Natural killer cell (primary cell): ENCODE measurements at regions not wholly inside any gene's neighbourhood (a gene's known extent, or its start where the extent isn't known, plus 50 kb on each side); places are given as distances from the start of the nearest gene placed in this dataset.

Experiments
- ATAC-seq, 3 donors: fragments of 150-1000 bp in 2 of 3; fragments of 200-7000 bp in 1 of 3; cut with Tn5 transposase; 1 replicate in 1 of 3; 2 replicates in 2 of 3; pipeline ENCODE4 v1.10.0; 2021; ENCODE audit warnings: mild to moderate bottlenecking in 2 of 3, moderate library complexity in 2 of 3
- DNase-seq, 2 donors: peaks; one replicate each; pipeline versions ENCODE4 v3.0.0 to v3.0.0-alpha.2; 2013 to 2021; ENCODE audit warnings: mixed read lengths in 1 of 2
- H3K27ac ChIP-seq: one replicate; pipeline ENCODE4 v1.5.1; 2013; ENCODE audit warnings: mild to moderate bottlenecking, low read length
- H3K27me3 ChIP-seq: one replicate; pipeline ENCODE4 v1.6.1; 2013; ENCODE audit warnings: low read length; ENCODE audit not compliant: control insufficient read depth, insufficient read depth
- H3K36me3 ChIP-seq: one replicate; pipeline ENCODE4 v1.6.1; 2013; ENCODE audit warnings: low read length; ENCODE audit not compliant: control insufficient read depth, insufficient read depth
- H3K4me1 ChIP-seq: one replicate; pipeline ENCODE4 v1.6.1; 2013; ENCODE audit warnings: low read length; ENCODE audit not compliant: control insufficient read depth, insufficient read depth
- H3K4me3 ChIP-seq: one replicate; pipeline ENCODE4 v1.5.1; 2013; ENCODE audit warnings: low read length
- H3K9me3 ChIP-seq: one replicate; pipeline ENCODE4 v1.6.1; 2013; ENCODE audit warnings: low read length; ENCODE audit not compliant: control insufficient read depth, insufficient read depth
- H3K27ac Mint-ChIP-seq, 2 donors: one replicate each; pipeline ENCODE4 v1.8.0; 2022; ENCODE audit warnings: mild to moderate bottlenecking in 2 of 2, mixed read lengths in 2 of 2, moderate library complexity in 1 of 2
- H3K27me3 Mint-ChIP-seq, 2 donors: one replicate each; pipeline ENCODE4 v1.8.0; 2022; ENCODE audit warnings: low read depth in 2 of 2, mixed read lengths in 2 of 2
- H3K36me3 Mint-ChIP-seq: one replicate; pipeline ENCODE4 v1.8.0; 2022; ENCODE audit warnings: mixed read lengths
- H3K4me1 Mint-ChIP-seq, 2 donors: one replicate each; pipeline ENCODE4 v1.8.0; 2022; ENCODE audit warnings: mixed read lengths in 2 of 2
- H3K4me3 Mint-ChIP-seq: one replicate; pipeline ENCODE4 v1.8.0; 2022; ENCODE audit warnings: mild to moderate bottlenecking, moderate library complexity, mixed read lengths
- H3K9me3 Mint-ChIP-seq, 2 donors: one replicate each; pipeline ENCODE4 v1.8.0; 2022; ENCODE audit warnings: mixed read lengths in 2 of 2
- WGBS: methylation state at CpG from one replicate; pipeline ENCODE4 v1.1.7; 2013; ENCODE audit warnings: missing lambda C conversion rate; ENCODE audit not compliant: insufficient coverage; 5-methylcytosine and 5-hydroxymethylcytosine counted together
- intact Hi-C: fragments of 100-400 bp; cut with micrococcal nuclease; formaldehyde crosslinking; loops from one replicate; pipeline ENCODE4 v1.14.2; 2022
- TF ChIP-seq, protein P1 (sequence below): fragments of 200-600 bp; IDR thresholded peaks from one replicate; pipeline ENCODE4 v1.8.0; 2022; ENCODE audit warnings: antibody characterized with exemption

DNA sequence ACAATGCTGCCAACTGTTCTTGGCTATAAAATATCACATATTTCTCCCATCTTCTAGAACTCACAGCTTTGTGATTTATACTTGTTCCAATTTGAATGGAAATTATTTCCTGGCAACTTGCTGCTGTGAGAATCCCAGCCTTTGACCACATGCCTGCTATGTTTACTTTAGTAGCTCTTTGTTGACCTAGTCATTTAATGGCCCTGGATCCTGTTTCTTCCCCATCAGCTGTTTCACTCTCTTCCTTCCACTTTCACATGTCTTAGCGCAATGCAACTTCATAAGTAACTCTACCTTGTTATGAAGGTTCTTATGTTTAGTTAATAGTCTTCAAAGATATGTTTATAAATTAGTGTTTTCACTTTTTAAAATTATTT is 1973.6 kb upstream of the AGA start:
- no peaks in the 10 kb centered on the region for H3K36me3 ChIP-seq
- Mint-ChIP-seq H3K36me3 (no peaks in the 10 kb centered on the region), H3K27me3 (no peaks in the 10 kb centered on the region), H3K4me1 (no peaks in the 10 kb centered on the region), H3K4me3 (no peak overlapping the region), H3K9me3 (peaks cover 15 to 23% of the 10 kb centered on the region in 2 donors), H3K27ac (no peak overlapping the region)
- H3K4me1 ChIP-seq, result no peaks in the 10 kb centered on the region
- DNase-seq (no peak), ATAC-seq (no peak)
- no peak overlapping the region for H3K27ac ChIP-seq
- no peaks in the 10 kb centered on the region for H3K9me3 ChIP-seq
- H3K27me3 ChIP-seq, result no peaks in the 10 kb centered on the region
- TF ChIP-seq, protein P1, sequence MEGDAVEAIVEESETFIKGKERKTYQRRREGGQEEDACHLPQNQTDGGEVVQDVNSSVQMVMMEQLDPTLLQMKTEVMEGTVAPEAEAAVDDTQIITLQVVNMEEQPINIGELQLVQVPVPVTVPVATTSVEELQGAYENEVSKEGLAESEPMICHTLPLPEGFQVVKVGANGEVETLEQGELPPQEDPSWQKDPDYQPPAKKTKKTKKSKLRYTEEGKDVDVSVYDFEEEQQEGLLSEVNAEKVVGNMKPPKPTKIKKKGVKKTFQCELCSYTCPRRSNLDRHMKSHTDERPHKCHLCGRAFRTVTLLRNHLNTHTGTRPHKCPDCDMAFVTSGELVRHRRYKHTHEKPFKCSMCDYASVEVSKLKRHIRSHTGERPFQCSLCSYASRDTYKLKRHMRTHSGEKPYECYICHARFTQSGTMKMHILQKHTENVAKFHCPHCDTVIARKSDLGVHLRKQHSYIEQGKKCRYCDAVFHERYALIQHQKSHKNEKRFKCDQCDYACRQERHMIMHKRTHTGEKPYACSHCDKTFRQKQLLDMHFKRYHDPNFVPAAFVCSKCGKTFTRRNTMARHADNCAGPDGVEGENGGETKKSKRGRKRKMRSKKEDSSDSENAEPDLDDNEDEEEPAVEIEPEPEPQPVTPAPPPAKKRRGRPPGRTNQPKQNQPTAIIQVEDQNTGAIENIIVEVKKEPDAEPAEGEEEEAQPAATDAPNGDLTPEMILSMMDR, result no peak
- no peak overlapping the region for H3K4me3 ChIP-seq
- no CpG with 5 or more reads among the region's 1 CpG for WGBS
- intact Hi-C loops, result no loop called here

DNA sequence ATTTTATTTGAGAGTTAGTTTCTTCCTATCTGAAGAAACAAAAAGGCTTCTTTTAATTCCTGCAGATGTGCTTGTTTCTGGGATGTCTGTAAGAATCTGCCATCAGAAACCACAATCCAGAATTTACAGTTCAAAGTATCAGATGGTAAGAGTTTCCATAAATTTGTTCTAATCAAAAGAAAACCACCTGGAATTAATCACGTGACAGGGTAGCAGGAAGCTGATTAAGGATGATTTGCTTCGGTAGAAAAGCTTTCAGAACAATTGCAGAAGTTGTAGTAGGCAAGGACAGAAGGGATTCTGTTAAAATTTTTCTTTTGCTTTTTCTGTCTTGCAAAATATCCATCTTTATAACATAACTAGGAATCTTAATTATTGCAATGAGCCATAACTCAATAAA is 1975.1 kb upstream of the AGA start:
- Mint-ChIP-seq H3K4me1 (no peaks in the 10 kb centered on the region), H3K9me3 (peaks cover 15 to 23% of the 10 kb centered on the region in 2 donors), H3K36me3 (no peaks in the 10 kb centered on the region), H3K4me3 (no peak overlapping the region), H3K27me3 (no peaks in the 10 kb centered on the region), H3K27ac (no peak overlapping the region)
- ATAC-seq, result no peak
- no peak for DNase-seq
- Histone ChIP-seq H3K4me3 (no peak overlapping the region), H3K9me3 (no peaks in the 10 kb centered on the region), H3K36me3 (no peaks in the 10 kb centered on the region), H3K4me1 (no peaks in the 10 kb centered on the region), H3K27me3 (no peaks in the 10 kb centered on the region), H3K27ac (no peak overlapping the region)
- intact Hi-C loops, result no loop called here
- TF ChIP-seq, protein P1, result no peak
- WGBS, result no CpG with 5 or more reads among the region's 2 CpGs

DNA sequence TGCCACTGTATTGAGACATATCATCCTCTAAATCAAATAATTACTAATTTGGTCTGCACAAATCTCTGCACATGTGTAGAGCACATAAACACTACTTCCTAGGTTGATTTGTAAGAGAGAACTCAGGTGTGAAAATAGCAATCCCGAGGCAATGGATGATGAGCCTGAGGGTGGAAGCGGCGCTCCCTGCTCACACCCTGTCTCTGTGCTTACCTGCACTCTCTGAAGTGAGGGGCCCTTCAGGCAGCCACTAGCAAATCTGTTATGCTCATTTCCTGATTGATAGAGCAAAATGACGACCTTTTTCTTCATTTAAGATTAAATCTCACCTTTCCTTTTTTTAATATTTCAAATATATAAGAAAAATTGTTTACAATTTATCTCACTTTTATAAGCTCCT is 1995.7 kb upstream of the AGA start:
- no peaks in the 10 kb centered on the region for H3K27me3 Mint-ChIP-seq

DNA sequence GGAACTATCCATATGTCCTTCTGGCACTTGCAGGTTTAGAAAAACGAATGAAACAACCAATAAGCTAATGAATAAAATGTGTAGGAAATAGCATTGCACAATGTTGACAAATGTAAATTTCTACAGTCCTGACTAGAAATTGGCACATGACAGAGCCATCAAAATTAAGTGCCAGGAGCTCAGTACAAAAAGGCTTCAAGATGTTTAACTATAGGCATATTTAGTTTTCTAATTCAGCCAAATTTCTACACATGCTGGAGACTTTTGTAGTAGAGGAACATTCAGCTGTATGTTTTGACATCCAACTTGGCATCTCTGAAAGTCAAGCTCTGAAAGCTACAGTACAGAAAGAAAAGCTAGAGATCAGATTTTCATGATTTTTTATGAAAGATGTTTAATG is 1999.4 kb upstream of the AGA start:
- ATAC-seq (no peak), DNase-seq (no peak)
- H3K27me3 Mint-ChIP-seq, result no peaks in the 10 kb centered on the region
- Histone ChIP-seq H3K27me3 (no peaks in the 10 kb centered on the region), H3K36me3 (no peaks in the 10 kb centered on the region), H3K9me3 (peaks cover 6% of the 10 kb centered on the region), H3K4me1 (no peaks in the 10 kb centered on the region), H3K4me3 (no peak overlapping the region), H3K27ac (no peak overlapping the region)
- WGBS, result 55% methylated on average over 1 of the region's 1 CpG
- H3K27ac Mint-ChIP-seq, result no peak overlapping the region
- intact Hi-C loops, result no loop called here
- TF ChIP-seq, protein P1, result no peak
- peaks cover 7 to 24% of the 10 kb centered on the region in 2 donors for H3K9me3 Mint-ChIP-seq
- no peak overlapping the region for H3K4me3 Mint-ChIP-seq
- H3K4me1 Mint-ChIP-seq, result no peaks in the 10 kb centered on the region
- no peaks in the 10 kb centered on the region for H3K36me3 Mint-ChIP-seq

More for the DNA sequence above, 1995.7 kb upstream of the AGA start:
- Mint-ChIP-seq H3K36me3 (no peaks in the 10 kb centered on the region), H3K27ac (no peak overlapping the region), H3K9me3 (peaks cover 5 to 13% of the 10 kb centered on the region in 2 donors), H3K4me1 (no peaks in the 10 kb centered on the region), H3K4me3 (no peak overlapping the region)
- no peak for DNase-seq
- H3K4me1 ChIP-seq, result no peaks in the 10 kb centered on the region
- no peaks in the 10 kb centered on the region for H3K27me3 ChIP-seq
- no peaks in the 10 kb centered on the region for H3K36me3 ChIP-seq
- H3K27ac ChIP-seq, result no peak overlapping the region
- no peaks in the 10 kb centered on the region for H3K9me3 ChIP-seq
- no peak overlapping the region for H3K4me3 ChIP-seq
- 83% methylated on average over 3 of the region's 4 CpGs for WGBS
- intact Hi-C loops, result no loop called here
- TF ChIP-seq, protein P1, result no peak
- ATAC-seq, result no peak
